ENCODE measurements at regions not wholly inside any gene's neighbourhood (a gene's known extent, or its start where the extent isn't known, plus 50 kb on each side); places are given as distances from the start of the nearest gene placed in this dataset.

DNA sequence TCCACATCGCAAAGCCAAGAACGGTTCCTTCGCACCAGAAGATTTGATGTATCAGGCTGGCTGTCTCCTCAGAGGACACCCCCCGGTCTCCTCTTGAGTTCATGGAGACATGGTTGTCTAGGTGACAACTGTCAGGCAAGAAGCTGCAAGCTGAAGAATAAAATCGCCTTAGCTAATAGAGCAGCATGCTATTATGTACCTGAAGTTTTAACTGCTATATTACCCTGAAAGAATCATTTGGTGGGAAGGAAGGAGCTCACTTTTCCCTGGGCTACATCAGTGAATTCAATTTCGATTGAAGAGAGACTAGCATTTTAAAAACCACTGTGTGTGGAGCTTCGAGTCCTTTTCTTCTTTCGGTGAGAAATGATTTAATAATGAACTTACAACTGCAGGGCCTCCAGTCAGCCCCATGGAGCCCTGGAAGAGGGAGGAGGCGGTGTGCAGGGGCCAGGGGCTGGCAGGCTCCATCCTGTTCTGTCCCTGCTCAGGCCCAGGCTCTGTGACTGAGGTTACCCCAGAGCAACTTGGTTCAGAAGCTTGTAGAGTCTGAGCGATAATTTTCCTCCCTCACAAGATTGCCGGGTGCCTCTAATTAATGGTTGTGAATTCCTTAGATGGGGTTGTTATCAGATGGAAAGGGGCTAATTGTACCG lies 191.3 kb downstream of the MID1IP1 start:
- no peak for DNase-seq

DNA sequence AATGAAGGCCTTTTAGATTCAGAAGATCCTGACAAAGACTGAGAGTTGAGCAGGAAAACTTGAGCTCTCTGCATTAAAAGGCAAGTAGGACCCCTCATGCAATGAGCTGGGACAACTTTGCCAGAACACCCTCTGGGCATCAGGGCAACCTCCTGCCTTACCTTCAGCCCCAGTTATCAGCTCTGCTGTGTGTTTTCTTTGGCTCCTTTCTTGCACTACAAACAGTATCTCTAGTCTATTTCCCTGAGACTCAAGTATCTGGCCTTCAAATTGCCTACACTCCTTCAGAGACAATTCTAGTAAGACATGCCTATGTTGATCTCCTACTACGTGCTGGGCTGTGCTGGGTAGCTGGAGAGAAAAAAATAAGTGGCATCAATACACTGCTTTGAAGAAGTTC lies 192.2 kb downstream of the MID1IP1 start:
- no peak for DNase-seq

GRCh38 chrX:38999099-38999498 lies 197.8 kb downstream of the MID1IP1 start:
- DNase-seq = no peak

DNA sequence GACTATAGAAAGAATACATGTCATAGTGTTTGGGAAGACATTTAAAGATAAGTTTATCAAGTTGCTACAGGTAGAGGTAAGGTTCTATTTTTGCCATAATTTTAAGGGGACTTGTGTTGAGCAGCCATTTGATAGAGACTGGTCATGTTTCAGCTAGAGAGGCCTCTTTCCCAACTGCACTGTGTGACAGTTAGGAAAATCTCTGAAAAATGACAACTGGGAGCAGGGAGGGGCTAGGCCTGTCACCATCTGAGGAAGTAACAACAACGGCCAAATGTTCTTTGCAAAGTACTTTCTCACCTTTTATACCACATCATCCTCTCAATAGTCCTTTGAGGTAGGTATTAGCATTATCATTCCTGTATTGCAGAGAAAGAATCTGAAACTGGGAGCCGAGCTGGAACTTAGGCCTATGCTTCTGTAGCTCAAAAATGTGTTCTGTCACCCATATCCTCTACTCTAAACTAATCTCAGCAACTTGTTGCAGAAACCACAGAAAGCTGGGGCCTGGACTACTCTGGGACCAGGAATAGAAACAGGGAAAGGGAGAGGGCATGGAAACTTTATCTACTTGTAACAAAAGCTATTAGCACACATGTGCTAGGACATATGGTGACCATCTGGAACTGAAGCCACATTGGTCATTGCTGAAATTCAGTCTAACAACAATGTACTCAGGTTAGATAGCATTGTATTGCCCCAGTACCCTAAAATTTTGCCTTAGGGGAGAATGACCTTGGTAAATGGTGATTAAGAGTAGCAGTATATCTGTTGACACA lies 198.9 kb downstream of the MID1IP1 start:
- DNase-seq = no peak

DNA sequence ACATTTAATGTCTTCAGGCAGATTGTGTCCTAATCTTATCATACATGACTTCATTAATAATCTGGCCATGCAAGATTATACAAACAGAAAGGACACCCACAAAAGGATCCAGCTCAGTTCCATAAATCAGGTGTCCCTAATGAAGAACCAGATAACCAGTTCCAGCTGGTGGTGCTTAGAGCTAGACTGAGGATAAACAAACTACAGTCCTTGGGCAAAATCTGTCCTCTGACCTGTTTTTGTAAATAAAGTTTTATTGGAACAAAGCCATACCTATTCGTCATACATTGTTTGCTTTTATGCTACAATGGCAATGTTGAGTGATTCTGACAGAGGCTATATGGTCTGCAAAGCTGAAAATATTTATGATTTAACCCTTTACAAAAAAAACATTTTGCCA lies 199.5 kb downstream of the MID1IP1 start:
- no peak for DNase-seq

DNA sequence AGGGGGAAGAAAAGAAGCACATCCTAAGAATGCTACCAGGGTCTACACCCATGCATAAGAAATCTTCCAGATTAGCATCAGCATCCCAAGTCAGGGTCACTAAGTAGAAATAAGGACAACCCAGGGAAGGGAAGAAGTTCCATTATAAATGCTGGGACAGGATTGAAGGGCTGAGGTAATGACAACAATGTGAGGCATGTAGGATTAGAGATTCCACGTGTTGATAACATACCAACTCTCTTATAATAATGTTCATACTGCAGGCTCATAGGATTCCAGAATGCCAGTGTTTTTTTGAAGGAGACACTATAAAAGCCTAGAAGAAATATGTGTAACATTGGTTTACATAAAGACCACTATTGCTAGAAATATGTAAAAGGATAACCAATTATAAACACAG lies 201.2 kb downstream of the MID1IP1 start:
- DNase-seq = no peak

- no peak for DNase-seq
Measured at GRCh38 chrX:39008549-39008948, 207.3 kb downstream of the MID1IP1 start.

GRCh38 chrX:39011454-39012221 lies 210.4 kb downstream of the MID1IP1 start:
- no peak for DNase-seq

GRCh38 chrX:39012621-39013111 lies 211.4 kb downstream of the MID1IP1 start:
- no peak for DNase-seq

DNA sequence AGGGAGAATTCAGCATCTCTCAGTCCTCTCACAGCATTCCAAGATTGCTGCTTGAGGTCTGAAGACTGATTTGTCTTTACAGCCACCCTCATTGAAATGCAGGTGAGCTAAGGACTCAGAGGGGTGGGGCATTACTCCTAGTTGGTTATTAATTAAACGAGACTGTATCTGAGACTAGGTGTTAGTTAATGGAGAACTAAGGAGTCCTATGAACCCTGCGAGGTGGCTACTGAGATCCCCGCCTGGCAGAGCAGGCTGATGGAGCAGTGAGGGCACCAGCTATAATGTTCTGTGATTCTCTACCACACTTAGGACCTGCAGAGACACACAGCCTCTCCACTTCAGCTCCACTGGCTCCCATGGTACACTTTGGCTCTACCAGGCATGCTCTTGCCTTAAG lies 215.3 kb downstream of the MID1IP1 start:
- no peak for DNase-seq

- no peak for DNase-seq
Measured at GRCh38 chrX:39017077-39017476, 215.8 kb downstream of the MID1IP1 start.

- DNase-seq = no peak
Measured at GRCh38 chrX:39017716-39018115, 216.5 kb downstream of the MID1IP1 start.

DNA sequence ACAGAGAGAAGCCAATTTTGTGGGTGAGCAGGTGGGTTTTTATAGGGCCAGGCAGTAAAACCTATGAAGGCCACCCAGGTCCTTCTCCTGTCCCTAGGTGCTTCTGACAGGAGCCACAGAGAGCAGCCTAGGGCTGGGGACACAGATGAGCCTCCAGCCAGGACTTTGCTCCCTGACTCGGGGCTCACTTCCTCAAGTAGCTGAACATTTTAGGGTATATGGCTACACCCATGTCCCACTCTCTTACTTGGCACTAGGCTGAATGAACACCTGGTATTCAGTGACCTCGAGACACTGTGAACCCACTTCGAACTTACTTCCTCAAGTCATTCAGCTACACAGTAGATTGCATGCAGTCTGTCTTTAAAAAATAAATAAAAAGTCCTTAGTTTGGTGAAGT lies 217.3 kb downstream of the MID1IP1 start:
- DNase-seq = no peak

DNA sequence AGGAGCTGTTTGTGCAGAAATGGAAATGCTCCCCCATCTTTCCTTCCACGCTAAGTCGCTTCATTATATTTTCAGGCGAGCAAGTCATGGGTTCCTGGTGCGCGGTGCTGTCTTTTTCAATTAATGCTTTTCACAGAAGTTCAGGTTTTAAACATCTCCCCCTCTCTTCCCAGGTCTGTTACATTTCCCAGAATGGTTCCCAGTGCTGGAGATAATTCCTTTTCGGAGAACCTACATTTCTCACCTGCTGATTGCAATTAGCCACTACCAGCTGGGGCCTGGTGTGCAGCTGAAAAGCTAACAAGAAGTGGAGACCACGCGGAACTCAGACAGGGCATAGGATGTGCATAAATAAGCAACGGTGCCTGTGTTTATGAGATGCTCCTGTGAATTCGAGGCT lies 217.8 kb downstream of the MID1IP1 start:
- no peak for DNase-seq

- no peak for DNase-seq
Measured at GRCh38 chrX:39020051-39020669, 218.9 kb downstream of the MID1IP1 start.

DNA sequence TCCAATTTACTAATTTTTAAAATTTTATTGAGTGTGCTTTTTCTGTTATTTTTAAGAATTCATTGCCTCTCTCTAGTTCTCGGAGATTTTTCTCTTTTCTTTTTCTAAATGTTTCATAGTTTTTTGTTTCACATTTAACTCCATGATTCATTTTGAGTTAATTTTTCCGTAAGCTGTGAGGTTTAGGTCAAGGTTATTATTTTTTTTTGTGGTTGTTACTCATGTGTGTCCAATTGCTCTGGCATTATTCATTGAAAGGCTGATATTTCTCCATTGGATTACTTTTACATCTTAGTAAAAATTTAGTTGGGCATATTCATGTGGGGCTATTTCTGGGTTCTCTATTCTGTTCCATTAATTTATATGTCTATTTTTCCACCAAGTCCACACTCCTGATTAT lies 220.8 kb downstream of the MID1IP1 start:
- no peak for DNase-seq

- no peak for DNase-seq
Measured at GRCh38 chrX:39029221-39029620, 228.0 kb downstream of the MID1IP1 start.

DNA sequence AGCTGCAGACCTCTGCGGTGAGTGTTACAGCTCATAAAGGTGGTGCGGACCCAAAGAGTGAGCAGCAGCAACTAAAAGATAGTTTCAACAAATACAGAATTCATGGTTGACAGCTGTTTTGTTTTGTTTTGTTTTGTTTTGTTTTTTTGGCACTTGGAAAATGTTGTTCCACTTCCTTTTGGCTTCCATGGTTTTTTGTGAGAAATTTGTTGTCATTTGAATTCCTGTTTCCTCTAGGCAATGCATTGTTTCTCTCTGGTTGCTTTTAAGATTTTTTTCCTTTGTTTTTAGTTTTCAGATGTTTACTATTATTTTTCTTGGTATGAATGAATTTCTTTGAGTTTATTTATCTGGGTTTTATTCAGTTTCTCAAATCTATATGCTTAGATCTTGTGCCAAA lies 229.4 kb downstream of the MID1IP1 start:
- no peak for DNase-seq

DNA sequence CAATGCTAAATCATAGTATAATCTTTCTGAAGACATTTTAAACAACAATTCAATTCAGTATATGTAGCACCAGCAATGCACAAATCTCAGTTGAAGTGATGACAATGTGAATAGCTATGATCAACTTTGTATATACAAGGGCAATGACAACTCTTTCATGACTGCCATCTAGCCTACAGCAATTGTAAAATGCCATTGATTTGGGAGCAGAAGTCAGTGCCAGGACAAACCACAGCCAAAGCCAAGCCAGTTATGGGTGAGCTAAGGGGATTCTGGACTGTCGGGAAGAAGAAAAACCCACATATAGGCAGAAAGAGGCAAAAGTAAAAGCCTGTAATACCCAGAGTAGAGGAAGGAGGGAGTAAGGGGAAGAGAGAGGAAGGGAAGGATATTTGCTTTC lies 238.6 kb downstream of the MID1IP1 start:
- no peak for DNase-seq

GRCh38 chrX:39043838-39044550 lies 242.7 kb downstream of the MID1IP1 start:
- no peak for DNase-seq

- no peak for DNase-seq
Measured at GRCh38 chrX:39047174-39047573, 245.9 kb downstream of the MID1IP1 start.

DNA sequence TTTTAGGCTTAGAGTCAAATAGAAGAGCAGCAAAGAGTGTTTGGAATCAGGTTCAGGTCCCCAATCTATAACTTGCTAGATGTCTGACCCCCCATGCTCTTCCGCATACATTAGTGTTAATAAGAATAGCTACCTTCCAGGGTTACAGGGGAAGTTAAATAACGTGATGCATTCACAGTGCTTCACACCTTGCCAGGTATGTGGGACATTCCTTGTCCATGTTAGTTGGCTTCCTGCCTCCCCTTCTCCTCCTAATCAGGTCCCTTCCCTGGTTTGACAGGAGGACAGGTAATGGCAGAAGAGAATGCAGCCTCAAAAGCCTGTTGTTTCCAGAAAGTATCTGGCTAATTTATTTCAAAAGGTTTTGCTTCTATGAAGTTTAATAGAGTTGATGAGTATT lies 248.7 kb downstream of the MID1IP1 start:
- DNase-seq = no peak

GRCh38 chrX:39050427-39050826 lies 249.2 kb downstream of the MID1IP1 start:
- DNase-seq = no peak
